ENCODE measurements at regions not wholly inside any gene's neighbourhood (a gene's known extent, or its start where the extent isn't known, plus 50 kb on each side); places are given as distances from the start of the nearest gene placed in this dataset.

DNA sequence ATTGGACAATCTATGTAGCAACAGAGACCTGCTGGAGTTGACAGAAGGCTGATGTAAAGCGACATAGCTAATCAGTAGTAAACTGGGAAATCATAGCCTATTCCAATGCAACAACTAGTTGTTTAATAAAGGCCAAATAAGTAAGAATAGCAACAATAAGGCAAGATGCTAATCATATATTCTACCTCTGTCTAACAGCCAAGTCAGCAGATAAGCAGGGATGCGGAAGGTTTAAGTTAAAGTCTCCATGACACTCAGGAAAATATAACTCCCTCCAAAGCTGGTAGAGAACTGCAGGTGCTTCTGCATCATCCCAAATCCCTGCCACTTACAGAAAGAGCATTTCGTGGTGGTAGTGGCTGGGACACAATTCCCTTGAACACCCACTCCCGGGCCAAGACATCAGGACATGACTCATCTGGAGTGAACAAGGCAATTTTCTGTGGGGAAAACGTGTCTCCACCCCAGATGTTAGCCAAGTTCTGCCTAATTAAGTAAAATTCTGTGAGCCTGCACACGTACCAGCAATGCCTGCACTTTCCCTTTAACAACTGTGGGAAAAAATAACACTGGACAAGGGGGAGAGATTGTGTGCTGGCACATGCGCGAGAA lies 413.6 kb upstream of the ID2 start:
- no peak for DNase-seq
- no peak overlapping the region for H3K23ac ChIP-seq (ENCODE audit: insufficient read length, low read depth, low read length)
- H4K20me1 ChIP-seq (ENCODE audit: control insufficient read depth, insufficient read depth, insufficient read length) = no peaks in the 10 kb centered on the region
- no peak overlapping the region for H3K4me3 Mint-ChIP-seq
- H3K56ac ChIP-seq (ENCODE audit: insufficient read length, low read depth, low read length) = no peak overlapping the region
- no peak overlapping the region for H3T11ph ChIP-seq (ENCODE audit: low read length)
- no peak overlapping the region for H2BK120ac ChIP-seq (ENCODE audit: low read depth, low read length, poor library complexity, severe bottlenecking)
- no peak overlapping the region for H4K91ac ChIP-seq (ENCODE audit: insufficient read length, low read depth, low read length)
- H3K27ac Mint-ChIP-seq = no peak overlapping the region
- H3K79me1 ChIP-seq (ENCODE audit: insufficient read depth, low read depth, low read length, poor library complexity, severe bottlenecking) = no peaks in the 10 kb centered on the region
- H3K18ac ChIP-seq (ENCODE audit: insufficient read length, low read depth, low read length) = no peak overlapping the region
- H3K27me3 Mint-ChIP-seq (ENCODE audit: low read depth) = no peaks in the 10 kb centered on the region; the same call in 1 of the 2 replicates
- no peak overlapping the region for H3K27ac ChIP-seq (ENCODE audit: insufficient read length, low read depth, low read length)
- no peaks in the 10 kb centered on the region; a peak in 1 of 7 replicates for H3K36me3 Mint-ChIP-seq (ENCODE audit: insufficient read depth in 1 of 3, low read depth in 3 of 3)
- H4K5ac ChIP-seq (ENCODE audit: insufficient read length, low read depth, low read length) = no peak overlapping the region
- 0 out of 2 replicates have a peak, but pooled peaks cover 3% of the 10 kb centered on the region for H3K4me1 ChIP-seq (ENCODE audit: insufficient read depth, low read length)
- H3K9me3 Mint-ChIP-seq = no peaks in the 10 kb centered on the region
- no peak overlapping the region for H2AK5ac ChIP-seq (ENCODE audit: insufficient read length, low read length)
- peaks cover 22 to 26% of the 10 kb centered on the region in 2 experiments for H3K4me1 Mint-ChIP-seq
- no peak overlapping the region for H2BK15ac ChIP-seq (ENCODE audit: low read depth, low read length)
- no peaks in the 10 kb centered on the region for H3K79me2 ChIP-seq (ENCODE audit: insufficient read depth, low read length)
- H3K9me3 ChIP-seq (ENCODE audit: control insufficient read depth, low read depth, low read length) = no peaks in the 10 kb centered on the region
- no peak overlapping the region for H2AFZ ChIP-seq (ENCODE audit: low read length)
- no peak overlapping the region for H4K8ac ChIP-seq (replicated peaks; ENCODE audit: insufficient read length, low read depth, low read length)
- H2BK5ac ChIP-seq (ENCODE audit: insufficient read length, low read length) = no peak overlapping the region
- no peak overlapping the region for H3K4ac ChIP-seq (ENCODE audit: low read depth, low read length)
- TF ChIP-seq, protein P1, sequence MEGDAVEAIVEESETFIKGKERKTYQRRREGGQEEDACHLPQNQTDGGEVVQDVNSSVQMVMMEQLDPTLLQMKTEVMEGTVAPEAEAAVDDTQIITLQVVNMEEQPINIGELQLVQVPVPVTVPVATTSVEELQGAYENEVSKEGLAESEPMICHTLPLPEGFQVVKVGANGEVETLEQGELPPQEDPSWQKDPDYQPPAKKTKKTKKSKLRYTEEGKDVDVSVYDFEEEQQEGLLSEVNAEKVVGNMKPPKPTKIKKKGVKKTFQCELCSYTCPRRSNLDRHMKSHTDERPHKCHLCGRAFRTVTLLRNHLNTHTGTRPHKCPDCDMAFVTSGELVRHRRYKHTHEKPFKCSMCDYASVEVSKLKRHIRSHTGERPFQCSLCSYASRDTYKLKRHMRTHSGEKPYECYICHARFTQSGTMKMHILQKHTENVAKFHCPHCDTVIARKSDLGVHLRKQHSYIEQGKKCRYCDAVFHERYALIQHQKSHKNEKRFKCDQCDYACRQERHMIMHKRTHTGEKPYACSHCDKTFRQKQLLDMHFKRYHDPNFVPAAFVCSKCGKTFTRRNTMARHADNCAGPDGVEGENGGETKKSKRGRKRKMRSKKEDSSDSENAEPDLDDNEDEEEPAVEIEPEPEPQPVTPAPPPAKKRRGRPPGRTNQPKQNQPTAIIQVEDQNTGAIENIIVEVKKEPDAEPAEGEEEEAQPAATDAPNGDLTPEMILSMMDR (conservative IDR thresholded peaks at IDR 0.05) = no peak
- no peak overlapping the region for H2BK20ac ChIP-seq (ENCODE audit: low read depth, low read length, poor library complexity, severe bottlenecking)
- WGBS (ENCODE audit: extremely low coverage, insufficient read length, low lambda C conversion rate) = no CpG with 5 or more reads among the region's 8 CpGs
- no peaks in the 10 kb centered on the region for H3K27me3 ChIP-seq (ENCODE audit: insufficient read depth, low read length)
- no peak overlapping the region for H3K4me2 ChIP-seq (ENCODE audit: insufficient read depth, insufficient read length, low read length)
- no peaks in the 10 kb centered on the region for H3K23me2 ChIP-seq (ENCODE audit: insufficient read length, low read depth, low read length, poor library complexity, severe bottlenecking)
- no peak overlapping the region for H2BK12ac ChIP-seq (ENCODE audit: insufficient read length, low read depth, low read length)
- no peak overlapping the region for H3K9ac ChIP-seq (ENCODE audit: extremely low read depth, insufficient read length, low read length)
- H3K14ac ChIP-seq (ENCODE audit: insufficient read depth, low read length) = no peak overlapping the region

Measured in H9 (cell line).